ENCODE measurements at regions not wholly inside any gene's neighbourhood (a gene's known extent, or its start where the extent isn't known, plus 50 kb on each side); places are given as distances from the start of the nearest gene placed in this dataset.
"Not testable (repeated sequence)": the region's sequence is repeated elsewhere in the genome, so short reads cannot be mapped to it uniquely, and the experiment has no call there.

DNA sequence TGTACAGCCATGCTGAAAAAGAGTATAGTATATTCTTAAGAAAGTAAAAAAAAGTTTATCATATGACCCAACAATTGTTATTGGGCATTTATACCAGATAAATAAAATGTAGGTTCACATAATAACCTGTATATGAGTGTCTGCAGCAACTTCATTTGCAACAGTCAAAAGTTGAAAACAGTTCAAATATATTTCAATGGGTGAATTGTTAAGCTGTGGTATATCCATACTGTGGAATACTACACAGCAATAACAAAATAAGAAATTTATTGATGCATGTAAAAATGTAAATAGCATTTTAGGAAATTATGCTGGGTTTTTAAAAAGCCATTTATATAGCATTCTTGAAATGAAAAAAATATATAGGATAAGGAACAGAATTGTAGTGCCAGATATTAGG lies 1420.1 kb upstream of the ACO1 start:
- no peak for DNase-seq

DNA sequence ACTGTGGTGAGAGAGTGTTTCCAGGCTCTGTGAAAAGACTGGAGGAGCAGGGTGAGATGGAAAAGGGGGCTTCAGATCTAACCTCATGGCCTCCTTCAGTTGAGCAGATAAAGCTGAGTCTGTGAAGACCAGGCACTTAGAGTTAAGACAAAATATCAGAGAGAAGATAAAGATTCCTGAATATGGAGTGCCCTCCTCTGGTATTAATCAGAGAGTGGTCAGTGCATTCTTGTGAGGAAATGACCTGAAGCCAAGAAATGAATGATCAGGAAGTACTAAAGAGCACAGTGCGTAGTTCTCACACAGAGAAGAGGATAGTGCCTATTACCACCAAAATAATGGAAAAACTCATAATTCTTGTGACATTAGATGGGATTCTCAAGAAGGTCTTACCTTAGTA lies 1417.0 kb upstream of the ACO1 start:
- DNase-seq = peak in 1 of 2 experiments; percentile 48

- no peak for DNase-seq
Observed at GRCh38 chr9:30970186-30970585, 1414.3 kb upstream of the ACO1 start.

DNA sequence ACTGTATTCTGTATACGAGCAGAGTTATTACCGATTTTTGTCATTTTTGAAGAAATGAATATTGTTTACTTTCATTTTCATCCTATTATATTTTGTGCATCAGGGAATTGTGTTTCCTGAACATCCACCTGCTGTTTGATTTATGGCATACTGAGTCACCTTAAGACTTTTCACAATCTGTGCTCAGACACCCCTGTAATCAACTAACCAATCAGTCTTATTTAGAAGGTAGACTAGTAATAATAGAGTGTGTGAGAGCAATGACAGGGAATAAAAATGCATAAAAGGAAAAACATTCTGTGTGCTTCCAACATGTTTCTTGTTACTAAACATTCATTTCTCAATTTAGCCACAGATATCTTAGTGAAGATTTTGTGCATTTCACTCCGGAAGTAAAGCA lies 1413.6 kb upstream of the ACO1 start:
- peak in 1 of 2 experiments; percentile 0 for DNase-seq

DNA sequence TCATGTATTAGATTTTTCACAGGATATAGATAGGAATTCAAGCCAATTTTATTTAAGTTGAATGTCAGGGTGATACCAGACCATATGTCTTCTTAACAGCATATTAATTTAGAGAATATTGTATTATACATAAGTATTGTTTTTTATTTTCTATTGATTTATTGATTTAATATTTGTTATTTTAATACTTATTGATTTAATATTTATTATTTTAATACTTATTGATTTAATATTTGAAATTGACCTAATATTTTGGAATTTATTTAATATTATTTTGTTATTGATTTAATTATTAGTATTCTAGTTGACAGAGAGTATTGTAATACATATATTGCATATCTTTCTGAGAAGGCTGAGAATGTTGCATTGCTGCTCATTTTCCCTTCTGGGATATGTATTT lies 1411.8 kb upstream of the ACO1 start:
- no peak for DNase-seq

GRCh38 chr9:30977965-30978364 lies 1406.5 kb upstream of the ACO1 start:
- no peak for DNase-seq

DNA sequence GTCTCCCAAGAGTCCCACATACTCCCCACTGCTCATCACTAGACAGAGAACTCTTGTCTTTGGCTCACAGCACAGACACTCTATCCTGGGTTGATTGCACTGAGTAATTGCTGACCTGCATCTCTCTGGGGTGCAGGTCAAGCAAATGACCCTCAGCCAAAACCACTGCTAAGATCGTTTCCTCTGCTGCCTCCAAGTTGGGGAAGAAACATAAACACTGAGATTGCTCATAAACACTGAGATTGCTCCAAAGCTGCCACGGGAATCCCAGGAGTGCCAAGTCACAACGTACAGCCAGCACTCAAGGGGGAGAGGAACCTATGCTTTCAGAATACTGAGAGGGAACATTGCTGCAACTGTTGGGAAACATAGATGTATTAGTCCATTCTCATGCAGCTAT lies 1402.1 kb upstream of the ACO1 start:
- DNase-seq = no peak

GRCh38 chr9:30995956-30996738 lies 1388.3 kb upstream of the ACO1 start:
- no peak for DNase-seq

- no peak for DNase-seq
Observed at GRCh38 chr9:30996761-30997160, 1387.7 kb upstream of the ACO1 start.

GRCh38 chr9:30997291-30997690 lies 1387.2 kb upstream of the ACO1 start:
- DNase-seq = no peak

DNA sequence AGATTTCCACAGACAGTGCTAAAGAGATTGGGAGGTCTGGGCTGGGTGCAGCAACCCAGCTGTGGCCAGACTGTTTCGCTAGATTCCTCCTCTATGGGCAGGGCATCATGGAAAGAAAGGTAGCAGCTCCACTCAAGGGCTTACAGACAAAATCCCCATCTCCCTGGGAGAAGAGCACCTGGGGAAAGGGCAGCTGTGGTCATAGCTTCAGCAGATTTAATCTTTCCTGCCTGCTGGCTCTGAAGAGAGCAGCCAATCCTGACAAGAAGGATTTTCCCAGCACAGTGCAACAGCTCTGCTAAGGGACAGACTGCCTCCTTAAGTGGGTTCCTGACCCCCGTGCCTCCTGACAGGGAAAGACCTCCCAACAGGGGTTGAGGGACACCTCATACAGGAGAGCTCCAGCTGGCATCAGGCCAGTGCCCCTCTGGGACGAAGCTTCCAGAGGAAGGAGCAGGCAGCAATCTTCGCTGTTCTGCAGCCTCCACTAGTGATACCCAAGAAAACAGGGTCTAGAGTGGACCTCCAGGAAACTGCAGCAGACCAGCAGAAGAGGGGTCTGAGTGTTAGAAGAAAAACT lies 1379.3 kb upstream of the ACO1 start:
- DNase-seq = peak; percentile 7 to 57

- no peak for DNase-seq
Observed at GRCh38 chr9:31013371-31013770, 1371.1 kb upstream of the ACO1 start.

GRCh38 chr9:31023847-31024246 lies 1360.6 kb upstream of the ACO1 start:
- DNase-seq = no peak

DNA sequence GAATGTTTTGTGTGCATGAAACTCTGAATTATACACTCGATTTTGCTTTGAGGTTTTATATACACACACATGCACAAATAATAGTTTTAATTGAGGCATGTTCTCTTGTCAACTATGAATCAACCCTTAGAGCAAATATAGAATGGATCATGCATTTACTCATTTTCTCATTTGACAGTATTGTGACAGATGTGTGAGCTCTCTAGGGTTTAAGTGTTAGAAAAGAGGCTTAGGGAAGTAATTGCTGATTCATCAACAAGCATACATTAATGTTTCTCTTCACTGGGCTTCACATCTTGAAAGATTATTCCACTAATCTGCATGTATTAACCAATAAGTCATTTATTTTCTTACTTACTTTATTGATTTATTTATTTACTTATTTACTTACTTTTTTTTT lies 1356.8 kb upstream of the ACO1 start:
- peak; percentile 77 to 88 for DNase-seq

- DNase-seq = peak; percentile 31 to 34
Observed at GRCh38 chr9:31028137-31028536, 1356.3 kb upstream of the ACO1 start.

DNA sequence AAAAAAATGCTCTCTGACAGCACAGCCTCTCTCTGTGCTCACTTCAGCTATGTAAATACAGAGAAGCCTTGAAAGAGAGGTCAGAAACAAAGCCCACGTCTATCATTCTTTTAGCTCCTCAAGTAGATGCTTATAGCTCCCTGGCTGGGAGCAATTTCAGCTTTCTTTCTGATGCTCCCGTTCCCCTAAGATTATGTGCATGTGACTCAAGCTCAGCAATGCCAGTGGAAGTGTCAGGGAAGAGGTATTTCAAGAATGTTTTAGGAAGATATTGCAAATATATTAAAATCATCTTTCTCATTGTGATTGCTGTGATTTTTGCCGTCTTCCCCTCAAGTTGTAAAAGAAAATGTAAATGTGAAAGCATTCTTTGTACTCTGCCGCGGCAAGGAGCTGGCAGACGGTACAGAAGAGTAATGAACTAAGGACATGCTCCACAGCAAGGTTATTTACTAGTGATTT lies 1353.7 kb upstream of the ACO1 start:
- DNase-seq = no peak

DNA sequence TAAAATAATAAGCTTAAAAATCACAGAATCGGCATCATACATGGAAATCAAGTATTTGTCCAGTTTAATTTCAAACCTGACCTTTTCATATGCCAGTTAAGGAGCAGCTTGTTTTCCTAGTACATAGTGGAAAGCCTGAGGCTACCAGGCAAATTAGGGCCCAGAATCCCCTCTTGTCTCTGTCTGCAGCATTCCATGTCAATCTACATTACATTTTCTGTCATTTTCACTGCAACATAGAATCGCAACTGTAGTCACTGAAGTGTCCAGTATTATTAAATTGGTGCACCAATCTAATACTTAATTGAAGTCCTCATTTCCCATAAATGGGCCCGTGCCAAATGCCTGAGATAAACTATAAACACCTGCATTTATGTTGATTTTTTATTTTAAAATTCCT lies 1352.2 kb upstream of the ACO1 start:
- no peak for DNase-seq

GRCh38 chr9:31034311-31034710 lies 1350.1 kb upstream of the ACO1 start:
- DNase-seq = no peak

DNA sequence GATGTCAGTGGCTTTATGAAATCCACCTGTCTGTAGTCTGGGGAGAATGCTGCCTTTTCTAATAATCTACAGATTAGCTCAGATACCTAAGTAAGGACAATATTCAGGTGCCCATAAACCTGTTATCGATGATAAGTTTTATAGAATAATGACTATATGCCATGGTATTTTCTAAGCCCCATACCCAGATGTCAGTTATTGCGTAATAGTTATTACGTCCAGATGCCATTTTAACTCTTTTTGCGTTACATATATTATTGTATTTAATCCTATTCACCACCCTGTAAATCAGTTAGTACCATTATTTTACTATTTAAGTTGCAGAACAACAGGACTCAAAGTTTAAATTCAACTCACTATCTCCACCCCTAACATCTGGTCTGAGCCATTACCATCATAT lies 1343.9 kb upstream of the ACO1 start:
- no peak for DNase-seq

DNA sequence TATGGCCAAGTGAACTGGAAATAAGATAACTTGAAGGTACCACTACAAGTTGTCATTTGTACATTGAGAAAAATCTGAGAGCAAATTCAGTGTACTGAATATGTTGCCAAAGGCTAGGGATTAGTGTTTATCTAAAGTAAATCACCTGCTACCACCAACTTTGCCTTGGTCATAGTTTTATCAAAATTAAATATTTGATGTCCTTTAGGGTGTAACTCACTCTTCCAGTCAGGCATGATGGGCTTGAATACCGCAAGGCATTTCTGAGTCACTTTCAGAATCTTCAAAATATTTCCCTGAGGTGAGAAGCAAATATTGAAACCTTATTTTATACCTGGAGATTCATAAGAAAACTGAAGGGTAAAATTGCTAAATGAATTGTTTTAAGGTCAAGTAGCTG lies 1338.6 kb upstream of the ACO1 start:
- DNase-seq = no peak

- DNase-seq = not testable (repeated sequence)
Observed at GRCh38 chr9:31061592-31061991, 1322.9 kb upstream of the ACO1 start.

DNA sequence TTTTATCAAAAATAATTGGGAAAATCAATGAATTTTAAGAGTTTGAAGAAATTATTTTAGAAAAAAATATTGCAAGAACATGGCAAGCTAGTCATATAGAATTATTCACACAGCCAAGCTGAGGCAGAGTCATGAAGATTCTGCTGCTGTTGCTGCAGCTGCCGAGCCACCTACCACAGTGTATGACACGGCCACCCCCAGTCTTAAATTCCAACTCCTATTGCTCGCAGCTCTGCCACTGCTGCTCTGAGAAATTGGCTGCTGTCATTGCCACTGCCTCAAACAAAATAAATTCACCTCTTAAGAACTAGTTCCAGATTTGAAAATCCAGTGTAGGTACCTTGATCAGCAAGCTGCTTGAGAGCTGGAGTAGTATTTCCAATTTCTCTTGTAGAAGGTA lies 1318.8 kb upstream of the ACO1 start:
- DNase-seq = no peak

DNA sequence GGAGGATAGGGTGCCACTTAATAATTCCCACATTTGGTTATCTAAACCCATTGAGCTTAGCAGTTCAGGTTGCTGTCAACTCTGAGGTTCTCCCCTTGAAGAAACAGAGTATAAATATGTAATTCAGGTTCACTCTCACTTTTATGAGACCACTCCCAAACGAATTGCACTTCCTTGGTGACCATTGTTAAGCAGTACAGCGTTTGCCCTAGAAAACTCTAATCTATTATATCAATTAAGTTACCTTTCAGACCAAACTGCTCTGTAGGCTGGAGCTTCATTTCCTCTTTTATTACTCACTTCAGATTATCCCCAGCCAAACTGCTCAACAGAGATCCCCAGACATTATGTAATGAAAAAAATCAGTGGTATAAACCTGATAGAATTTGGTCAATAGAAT lies 1317.0 kb upstream of the ACO1 start:
- DNase-seq = no peak

DNA sequence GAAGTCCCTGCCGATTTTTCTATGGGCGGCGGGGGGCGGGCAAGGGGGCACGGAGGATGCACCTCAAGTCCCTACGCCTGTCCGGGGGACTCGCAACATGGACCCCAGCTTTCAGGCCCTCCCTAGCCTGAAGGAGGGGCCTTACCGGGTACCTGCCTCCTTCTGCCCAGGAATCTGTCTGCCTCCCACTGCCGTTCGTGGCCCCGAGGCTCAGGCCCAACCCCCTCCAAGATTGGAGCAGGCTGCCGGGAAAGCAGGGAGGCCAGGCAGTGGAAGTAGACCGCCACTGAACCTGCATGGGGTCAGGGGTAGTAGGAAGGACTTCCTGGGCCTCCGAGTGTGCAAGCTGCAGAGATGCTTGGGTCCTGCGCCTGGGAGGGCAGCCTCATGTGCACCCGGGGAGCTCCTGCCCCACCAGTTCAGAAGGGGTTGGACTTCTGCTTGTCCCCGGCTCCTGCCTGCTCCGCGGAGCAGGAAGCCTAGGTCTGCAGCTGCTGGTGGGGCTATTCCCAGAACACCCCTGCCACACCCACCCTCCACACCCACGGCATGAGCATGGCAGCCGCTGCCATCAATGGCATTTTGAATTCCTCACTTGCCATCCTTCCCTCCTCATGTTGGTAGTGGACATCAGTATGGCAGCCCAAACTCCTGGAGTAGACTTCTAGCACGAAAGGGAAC lies 1312.7 kb upstream of the ACO1 start:
- no peak for DNase-seq
